Peyer's patch (tissue), 4 donors: ENCODE measurements at regions not wholly inside any gene's neighbourhood (a gene's known extent, or its start where the extent isn't known, plus 50 kb on each side); places are given as distances from the start of the nearest gene placed in this dataset.

Source experiments
- POLR2A ChIP-seq, 2 donors: fragments of 450-650 bp; IDR thresholded peaks; one replicate each; pipeline ENCODE4 v1.5.1; 2017; ENCODE audit warnings: antibody characterized with exemption in 2 of 2, mild to moderate bottlenecking in 2 of 2, moderate library complexity in 2 of 2
- TF ChIP-seq, protein P1 (sequence below), 6 experiments: fragments of 450-650 bp in 4 of 6; fragments of 200-600 bp in 2 of 6; sonication (generic) in 1 of 6; IDR thresholded peaks; one replicate each; pipeline ENCODE4 v1.5.1; 2017 to 2019; ENCODE audit warnings: antibody characterized with exemption in 6 of 6, mild to moderate bottlenecking in 3 of 6, moderate library complexity in 1 of 6

DNA sequence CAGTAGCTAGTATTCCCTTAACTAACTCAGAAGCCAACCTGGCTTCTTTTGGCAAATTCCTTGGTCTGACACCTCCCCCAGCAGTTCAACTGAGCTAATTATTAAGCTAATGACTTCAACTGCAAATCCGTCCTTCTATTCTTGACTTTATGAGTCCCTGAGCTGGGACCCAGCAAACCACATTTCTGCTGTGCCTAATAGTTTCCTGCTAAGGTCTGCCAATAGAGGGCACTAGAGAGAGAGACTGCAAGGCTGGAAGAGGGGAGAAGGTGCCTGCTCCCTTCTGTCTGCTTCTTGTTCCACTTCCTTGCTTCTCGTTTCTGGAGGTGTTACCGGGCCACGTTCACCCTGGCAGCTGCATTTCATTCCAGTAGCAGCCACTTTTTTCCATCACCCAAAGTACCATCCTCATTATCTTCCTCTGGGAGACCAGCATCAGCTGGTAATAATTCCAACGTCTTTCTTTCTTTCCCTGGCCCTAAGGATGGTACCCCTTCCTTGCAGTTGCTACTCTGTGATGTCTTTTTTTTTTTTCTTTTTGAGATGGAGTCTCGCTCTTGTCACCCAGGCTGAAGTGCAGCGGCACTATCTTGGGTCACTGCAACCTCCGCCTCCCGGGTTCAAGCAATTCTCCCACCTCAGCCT lies 352.0 kb downstream of the TNS1 start:
- TF ChIP-seq, protein P1, sequence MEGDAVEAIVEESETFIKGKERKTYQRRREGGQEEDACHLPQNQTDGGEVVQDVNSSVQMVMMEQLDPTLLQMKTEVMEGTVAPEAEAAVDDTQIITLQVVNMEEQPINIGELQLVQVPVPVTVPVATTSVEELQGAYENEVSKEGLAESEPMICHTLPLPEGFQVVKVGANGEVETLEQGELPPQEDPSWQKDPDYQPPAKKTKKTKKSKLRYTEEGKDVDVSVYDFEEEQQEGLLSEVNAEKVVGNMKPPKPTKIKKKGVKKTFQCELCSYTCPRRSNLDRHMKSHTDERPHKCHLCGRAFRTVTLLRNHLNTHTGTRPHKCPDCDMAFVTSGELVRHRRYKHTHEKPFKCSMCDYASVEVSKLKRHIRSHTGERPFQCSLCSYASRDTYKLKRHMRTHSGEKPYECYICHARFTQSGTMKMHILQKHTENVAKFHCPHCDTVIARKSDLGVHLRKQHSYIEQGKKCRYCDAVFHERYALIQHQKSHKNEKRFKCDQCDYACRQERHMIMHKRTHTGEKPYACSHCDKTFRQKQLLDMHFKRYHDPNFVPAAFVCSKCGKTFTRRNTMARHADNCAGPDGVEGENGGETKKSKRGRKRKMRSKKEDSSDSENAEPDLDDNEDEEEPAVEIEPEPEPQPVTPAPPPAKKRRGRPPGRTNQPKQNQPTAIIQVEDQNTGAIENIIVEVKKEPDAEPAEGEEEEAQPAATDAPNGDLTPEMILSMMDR (IDR thresholded peaks at IDR 0.05): peak in 4 of 6 experiments; percentile 42 to 53 (median 46)
- no peak for TF ChIP-seq POLR2A (IDR thresholded peaks at IDR 0.05)
